Stromal cell of bone marrow (primary cell): ENCODE measurements at regions not wholly inside any gene's neighbourhood (a gene's known extent, or its start where the extent isn't known, plus 50 kb on each side); places are given as distances from the start of the nearest gene placed in this dataset.
"Not testable (repeated sequence)": the region's sequence is repeated elsewhere in the genome, so short reads cannot be mapped to it uniquely, and the experiment has no call there.

ENCODE experiments used
- DNase-seq: peaks from one replicate; pipeline ENCODE4 v3.0.0-alpha.2; 2012; ENCODE audit warnings: low read depth

DNA sequence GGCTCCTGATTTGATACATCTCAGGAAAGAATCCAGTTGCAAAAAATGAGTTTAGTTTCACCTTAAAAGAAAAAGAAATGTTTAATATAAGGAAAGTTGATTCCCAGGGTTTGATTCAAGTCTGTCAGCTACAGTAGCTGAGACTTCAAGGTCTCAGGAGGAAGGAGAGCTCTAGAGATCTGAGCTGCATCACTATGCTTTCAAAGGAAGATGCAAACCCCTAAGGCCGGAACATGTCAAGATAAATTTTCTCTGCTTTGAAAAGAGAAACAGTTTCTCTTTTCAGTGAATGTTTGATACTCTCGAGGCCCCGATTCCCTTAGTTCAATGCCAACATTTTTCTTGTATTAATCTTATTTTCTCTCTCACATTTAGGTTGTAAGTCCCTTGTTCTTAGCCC, 128.6 kb downstream of the RGPD3 start:
- no peak for DNase-seq

DNA sequence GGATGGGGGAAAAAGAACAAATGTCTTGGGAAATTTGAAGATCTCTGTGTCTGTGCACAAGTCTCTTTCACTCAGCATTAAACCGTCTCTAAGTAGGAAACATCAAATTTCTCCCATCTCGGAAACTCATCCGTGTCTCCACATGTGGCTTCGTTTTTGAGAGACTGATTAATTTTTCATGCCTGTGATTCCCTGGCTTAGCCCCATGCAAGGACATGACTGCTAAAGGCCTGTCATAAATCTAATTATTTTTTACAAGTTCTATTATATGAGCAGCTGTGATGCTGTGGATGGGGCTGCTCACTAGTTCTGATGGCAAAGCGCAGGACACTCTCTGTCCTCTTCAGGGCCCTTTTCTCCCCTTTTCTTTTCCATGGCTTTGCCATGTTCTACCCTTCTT, 129.1 kb downstream of the RGPD3 start:
- DNase-seq, result no peak

DNA sequence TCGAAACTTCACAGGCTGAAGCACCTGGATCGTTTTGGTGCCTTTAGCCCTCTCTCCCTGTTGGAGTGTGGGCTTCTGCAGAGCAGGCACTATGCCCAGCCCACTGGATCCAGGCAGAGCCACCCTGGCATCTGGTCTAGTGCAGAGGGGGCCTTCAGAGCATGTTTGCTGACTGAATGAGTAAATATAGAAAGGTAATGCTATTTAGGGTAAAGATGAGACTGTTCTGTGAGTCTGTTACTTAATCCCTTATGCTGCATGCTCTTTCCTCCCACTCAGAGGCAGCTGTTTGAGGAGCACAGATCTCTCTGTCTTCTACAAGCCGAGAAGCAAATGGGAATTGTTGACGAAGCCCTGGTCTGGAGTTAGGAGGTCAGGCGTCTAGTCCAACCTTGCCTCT, 130.2 kb downstream of the RGPD3 start:
- DNase-seq, result no peak

DNA sequence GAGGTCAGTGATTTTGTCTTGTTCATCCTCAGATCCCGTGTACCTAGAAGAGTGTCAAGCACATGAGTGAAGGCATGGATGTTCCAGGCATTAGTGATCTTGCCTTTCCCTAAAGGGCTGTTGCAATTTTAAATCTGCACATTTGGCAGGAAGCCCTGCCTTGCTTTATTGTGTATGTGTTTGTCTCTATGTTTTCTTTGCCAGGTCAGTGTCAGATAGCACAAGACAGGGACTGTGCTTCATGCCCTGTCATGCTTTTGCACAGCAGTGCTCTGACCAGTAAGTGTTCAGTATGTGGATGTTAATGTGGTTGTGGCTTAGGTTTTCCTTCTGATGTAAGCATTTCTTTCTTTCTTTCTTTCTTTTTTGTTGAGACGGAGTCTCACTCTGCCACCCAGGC, 131.5 kb downstream of the RGPD3 start:
- DNase-seq, result no peak

DNA sequence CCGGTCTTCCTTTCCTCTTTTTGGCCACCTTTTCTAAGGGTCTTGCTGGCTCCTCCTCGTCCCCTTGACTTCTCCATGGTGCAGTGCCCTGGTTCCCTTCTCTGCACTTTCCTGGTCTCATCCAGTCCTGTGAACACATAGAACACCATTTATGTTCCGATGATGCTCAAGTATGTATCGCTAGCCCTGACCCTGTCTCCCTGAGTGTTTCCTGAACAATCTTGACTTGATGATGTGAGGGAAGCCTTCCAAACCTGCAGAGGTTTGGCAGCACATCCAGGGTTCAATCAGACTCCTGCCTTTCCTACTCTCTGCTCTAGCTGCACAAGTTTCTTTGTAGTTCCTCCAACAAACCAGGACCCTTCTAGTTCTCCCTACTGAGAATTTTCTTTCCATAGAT, 132.1 kb downstream of the RGPD3 start:
- no peak for DNase-seq

DNA sequence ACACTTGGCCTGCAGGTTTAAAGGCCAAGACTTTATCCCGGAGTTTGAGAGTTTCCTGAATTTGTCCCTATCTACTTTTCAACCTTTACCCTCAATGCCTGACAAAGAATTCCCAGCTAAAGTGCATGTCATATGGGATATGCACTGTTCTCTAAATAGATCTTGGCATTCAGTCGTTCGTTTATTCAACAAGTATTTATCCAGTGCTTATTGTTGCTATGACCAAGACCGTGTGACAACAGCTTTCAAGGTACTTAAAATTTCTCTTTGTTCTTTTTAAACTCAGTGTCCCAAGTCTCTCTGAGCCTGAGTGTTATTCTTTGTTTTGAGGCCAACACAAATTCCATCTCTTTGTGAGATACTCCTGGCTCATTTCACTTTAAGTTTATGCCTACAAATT, 133.4 kb downstream of the RGPD3 start:
- no peak for DNase-seq

DNA sequence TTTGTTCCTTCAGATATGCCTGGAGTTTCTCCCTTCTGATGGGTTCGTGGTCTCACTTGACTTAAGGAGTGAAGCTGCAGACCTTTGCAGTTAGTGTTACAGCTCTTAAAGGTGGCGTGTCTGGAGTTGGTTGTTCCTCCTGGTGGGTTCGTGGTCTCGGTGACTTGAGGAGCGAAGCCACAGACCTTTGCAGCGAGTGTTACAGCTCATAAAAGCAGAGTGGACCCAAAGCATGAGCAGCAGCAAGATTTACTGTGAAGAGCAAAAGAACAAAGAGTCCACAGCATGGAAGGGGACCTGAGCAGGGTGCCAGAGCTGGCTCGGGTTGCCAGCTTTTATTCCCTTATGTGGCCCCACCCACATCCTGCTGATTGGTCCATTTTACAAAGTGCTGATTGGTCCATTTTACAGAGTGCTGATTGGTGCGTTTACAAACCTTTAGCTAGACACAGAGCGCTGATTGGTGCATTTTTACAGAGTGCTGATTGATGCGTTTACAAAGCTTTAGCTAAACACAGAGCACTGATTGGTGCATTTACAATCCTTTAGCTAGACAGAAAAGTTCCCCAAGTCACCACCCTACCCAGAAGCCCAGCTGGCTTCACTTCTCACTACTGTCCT, 134.8 kb downstream of the RGPD3 start:
- not testable (repeated sequence) for DNase-seq

DNA sequence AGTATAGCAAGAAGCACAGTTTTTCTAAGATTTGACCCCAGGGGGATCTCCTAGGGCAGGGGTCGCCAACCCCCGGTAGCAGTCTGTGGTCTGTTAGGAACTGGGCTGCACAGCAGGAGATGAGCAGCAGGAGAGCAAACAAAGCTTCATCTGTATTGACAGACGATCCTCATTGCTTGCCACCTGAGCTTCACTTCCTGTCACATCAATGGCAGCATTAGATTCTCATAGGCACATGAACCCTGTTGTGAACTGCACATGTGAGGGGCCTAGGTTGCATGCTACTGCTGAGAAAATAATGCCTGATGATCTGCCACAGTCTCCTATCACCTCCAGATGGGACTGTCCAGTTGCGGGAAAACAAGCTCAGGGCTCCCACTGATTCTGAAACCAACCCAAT, 136.2 kb downstream of the RGPD3 start:
- DNase-seq, result no peak

DNA sequence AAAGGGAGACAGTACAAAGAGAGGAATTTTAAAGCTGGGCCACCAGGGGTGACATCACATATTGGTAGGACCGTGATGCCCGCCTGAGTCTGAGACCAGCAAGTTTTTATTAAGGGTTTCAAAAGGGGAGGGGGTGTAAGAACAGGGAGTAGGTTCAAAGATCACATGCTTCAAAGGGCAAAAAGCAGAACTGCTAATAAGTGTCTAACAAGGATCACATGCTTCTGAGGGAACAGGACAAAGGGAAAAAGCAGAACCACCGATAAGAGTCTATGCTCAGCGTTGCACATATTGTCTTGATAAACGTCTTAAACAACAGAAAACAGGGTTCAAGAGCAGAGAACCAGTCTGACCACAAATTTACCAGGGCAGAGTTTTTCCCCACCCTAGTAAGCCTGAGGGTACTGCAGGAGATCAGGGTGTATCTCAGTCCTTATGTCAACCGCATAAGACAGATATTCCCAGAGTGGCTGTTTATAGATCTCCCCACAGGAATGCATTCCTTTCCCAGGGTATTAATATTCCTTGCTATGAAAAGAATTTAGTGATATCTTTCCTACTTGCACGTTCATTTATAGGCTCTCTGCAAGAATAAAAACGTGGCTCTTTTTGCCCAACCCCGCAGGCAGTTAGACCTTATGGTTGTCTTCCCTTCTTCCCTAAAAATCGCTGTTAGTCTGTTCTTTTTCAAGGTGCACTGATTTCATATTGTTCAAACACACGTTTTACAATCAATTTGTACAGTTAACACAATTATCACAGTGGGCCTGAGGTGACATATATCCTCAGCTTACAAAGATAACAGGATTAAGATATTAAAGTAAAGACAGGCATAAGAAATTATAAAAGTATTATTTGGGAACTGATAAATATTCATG, 136.5 kb upstream of the UXS1 start:
- DNase-seq, result not testable (repeated sequence)

DNA sequence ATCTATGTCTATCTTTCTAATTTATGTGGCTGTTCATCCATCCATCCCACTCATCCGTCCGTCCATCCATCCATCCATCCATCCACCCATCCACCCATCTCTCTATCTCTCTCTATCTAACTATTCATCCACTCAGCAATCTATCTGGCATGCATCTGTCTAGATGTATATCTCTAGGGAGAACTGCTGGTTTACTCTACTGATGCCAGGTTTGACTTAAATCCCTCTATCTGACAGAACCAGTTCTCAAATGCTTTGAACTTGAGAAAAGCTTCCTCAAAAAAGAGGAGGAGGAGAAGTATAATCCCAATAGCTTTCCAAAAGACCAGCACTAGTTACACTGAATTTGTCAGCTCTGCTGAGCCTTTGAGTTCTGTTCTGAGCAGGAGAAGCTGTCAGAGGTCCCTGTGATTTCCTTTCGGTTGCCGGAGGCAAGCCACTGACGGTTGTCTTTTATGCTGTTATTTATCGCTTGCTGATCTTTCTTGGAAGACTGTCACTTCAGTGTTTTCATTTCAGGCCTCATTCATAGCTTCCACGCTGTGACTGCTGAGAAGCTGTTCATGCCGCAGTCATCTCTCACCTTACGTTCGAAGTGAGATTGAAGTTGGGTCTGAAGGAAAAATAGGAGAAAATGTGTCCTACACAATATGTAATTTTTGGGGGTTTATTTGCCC, 129.4 kb upstream of the UXS1 start:
- no peak for DNase-seq

DNA sequence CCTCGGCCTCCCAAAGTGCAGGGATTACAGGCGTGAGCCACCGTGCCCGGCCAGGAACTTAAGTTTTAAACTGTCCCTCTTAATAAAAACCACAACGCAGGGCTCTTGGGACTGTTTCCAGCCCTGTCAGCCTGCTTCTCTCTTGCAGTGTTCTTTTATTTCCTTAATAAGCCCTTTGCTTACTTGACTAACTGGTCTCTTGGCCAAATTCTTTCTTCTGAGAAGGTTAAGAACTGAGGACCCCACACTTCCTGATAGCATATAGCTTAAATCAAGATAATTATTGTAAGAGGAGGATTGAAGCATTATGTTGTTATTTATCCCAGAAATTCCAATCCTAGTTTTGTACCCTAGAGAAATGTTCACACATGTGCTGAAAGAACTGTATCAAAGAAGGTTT, 128.2 kb upstream of the UXS1 start:
- no peak for DNase-seq

DNA sequence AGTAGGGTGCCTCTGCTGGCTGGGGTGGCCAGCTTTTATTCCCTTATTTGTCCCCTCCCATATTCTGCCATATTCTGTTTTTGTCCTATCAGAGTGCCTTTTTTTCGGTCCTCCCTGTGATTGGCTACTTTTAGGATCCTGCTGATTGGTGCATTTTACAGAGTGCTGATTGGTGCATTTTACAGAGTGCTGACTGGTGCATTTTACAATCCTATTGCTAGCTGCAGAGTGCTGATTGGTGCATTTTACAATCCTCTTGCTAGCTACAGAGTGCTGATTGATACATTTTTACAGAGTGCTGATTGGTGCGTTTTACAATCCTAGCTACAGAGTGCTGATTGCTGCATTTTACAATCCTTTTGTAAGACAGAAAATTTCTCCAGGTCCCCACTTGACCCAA, 126.3 kb upstream of the UXS1 start:
- not testable (repeated sequence) for DNase-seq

DNA sequence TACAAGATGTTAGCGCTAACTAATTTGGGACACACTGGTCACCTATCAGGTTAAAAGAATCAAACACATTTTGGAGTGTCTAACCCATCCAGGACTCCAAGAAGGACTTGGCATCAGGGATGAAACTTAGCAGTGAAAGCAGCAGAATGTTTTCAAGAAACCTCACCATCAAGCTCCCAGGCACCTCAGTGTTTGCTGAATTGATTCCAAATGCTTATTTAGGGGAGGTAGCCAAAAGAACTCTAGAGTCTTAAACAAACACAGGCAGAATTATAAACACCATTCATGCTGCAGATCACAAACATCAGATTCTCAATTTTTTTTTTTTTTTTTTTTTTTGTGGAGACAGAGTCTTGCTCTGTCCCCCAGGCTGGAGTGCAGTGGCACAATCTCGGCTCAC, 122.8 kb upstream of the UXS1 start:
- no peak for DNase-seq

DNA sequence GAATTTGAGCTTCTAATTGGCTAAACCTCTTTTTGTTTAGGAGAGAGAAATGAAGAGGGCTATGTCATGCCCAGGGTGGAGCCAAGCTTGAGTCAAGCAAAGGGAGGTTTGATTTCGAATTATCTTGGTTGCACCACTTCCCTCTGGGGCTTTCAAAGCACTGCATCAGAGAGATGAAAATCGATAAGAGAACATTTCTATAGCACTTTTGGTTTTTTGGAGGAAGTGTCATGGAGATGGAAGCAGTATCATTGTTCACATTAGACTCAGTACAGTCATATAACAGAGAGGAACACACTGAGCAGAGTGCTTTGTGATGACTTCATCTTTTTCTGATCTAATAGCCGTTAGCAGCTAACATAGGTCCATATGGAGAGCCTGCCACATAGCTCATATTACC, 120.3 kb upstream of the UXS1 start:
- no peak for DNase-seq

DNA sequence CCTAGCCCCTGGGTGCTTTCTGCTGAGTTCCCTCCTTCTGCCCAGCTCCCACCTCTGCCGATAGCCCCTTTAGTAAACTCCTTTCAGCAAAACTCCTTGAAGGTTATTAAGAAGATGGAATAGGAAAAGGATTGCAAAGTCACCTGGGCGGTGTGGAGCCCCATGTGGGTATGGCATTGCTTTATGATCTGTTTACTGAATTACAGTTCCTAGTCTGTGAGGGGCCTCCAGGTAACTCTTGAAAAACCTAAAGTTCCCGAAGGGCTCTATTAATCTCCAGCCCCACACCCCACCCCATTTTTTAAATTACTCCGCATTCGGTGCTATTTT, 116.9 kb upstream of the UXS1 start:
- DNase-seq, result no peak

DNA sequence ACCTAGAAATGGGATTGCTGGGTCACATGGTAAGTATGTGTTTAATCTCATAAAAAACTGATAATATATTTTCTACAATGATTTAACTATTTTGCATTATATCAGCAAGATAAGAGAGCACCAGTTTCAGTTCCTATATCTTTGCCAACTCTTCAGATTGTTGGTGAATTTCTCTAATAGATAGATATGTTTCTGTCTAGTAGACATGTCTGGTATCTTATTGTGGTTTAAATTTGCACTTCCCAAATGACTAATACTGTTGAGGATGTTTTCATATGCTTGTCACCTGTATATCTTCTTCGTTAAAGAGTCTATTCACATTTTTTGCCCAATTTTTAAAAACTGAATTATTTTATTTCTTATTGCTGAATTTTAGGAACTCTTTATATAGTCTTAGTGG, 113.8 kb upstream of the UXS1 start:
- no peak for DNase-seq

DNA sequence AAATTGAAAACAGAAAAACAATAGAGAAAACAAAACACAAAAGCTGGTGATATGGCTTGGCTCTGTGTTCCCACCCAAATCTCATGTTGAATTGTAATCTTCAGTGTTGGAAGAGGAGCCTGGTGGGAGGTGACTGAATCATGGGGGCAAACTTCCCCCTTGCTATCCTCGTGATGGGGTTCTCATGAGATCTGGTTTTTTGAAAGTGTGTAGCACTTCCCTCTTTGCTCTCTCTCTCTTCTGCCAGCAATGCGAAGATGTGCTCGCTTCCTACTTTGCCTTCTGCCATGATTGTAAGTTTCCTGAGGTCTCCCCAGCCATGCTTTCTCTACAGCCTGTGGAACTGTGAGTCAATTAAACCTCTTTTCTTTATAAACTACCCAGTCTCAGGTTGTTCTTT, 112.3 kb upstream of the UXS1 start:
- DNase-seq, result no peak

DNA sequence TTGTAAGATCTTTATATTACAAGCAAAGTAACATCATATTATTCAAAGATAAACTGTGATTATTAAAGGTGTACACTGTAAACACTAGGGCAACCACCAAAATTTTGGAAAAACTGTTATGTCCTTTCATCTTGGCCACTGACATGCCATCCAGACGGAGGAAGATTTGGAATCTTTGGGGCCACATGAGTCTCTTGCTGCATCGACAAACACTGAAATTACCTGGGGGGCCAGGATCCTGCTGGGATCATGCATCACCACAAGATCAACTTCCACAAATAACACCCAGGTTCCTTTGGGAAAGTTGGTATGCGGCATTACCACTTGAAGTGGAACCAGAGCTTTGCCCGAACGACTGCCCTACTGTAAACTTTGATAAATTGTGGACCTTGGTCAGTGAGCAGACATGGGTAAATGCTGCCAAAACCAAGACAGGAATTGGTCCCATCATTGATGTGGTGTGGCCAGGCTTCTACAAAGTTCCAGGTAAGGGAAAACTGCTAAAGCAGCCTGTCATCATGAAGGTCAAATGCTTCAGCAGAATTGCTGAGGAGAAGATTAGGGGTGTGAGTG, 110.6 kb upstream of the UXS1 start:
- no peak for DNase-seq

DNA sequence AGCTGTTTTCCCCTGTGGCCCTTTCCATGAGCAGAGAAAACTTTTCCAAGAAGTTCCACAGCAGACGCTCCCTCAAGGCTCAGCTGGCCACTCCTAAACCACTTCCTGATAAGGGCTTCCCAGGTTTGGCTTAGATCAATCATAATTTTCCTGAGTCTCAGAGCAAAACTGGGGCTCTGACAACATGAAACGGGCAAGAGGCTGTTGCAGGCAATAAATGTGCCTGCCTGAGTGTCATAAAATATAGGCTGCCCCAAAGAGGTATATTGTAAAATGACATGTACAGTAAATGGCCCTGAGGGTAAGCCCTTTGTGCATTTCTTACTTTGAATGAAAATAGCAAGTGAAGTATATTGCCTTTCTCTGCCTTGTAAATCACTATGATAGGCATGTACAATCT, 105.6 kb upstream of the UXS1 start:
- DNase-seq, result no peak

DNA sequence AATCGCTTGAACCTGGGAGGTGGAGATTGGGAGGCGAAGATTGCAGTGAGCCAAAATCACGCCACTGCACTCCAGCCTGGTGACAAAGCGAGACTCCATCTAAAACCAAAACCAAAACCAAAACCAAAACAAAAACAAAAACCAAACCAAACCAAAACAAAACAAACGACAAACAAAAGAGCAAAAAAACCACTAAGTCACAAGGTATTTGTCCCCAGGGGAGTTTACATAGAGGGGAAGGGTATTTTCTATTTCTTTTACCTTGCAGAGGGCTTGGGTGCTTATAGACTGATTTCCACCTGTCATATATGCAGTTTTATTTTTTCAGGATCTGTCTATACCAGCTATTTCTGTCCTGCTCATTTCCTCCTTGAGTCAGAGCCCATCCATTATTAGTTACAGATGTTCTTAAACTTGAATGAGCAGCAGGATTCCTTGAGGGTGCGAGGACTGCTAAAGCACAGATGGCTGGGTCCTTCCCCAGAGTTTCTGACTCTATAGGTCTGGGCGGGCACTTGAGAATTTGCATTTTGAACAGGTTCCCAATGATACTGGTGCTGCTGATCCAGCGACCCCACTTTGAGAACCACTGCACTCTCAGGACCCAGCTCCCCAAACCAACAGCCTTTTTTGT, 102.2 kb upstream of the UXS1 start:
- DNase-seq, result peak; percentile 0

DNA sequence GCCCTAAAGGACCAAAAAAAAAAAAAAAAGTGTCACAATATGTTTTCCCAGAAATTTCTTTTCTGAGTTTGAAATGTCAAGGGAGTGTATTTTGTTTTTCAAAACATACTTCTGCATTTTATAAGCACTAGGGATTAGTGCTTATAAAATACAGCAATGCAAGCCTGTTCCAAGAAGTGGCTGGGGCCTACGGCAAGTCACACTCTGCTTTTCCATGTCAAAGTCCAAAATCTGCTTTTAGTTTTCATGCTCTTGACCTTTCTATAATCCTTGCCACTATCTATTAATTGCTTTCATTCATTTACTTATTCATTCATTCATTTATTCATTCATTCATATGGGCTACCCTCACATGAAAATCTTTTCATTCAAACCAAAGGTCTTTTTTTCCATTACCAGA, 100.1 kb upstream of the UXS1 start:
- DNase-seq, result no peak

DNA sequence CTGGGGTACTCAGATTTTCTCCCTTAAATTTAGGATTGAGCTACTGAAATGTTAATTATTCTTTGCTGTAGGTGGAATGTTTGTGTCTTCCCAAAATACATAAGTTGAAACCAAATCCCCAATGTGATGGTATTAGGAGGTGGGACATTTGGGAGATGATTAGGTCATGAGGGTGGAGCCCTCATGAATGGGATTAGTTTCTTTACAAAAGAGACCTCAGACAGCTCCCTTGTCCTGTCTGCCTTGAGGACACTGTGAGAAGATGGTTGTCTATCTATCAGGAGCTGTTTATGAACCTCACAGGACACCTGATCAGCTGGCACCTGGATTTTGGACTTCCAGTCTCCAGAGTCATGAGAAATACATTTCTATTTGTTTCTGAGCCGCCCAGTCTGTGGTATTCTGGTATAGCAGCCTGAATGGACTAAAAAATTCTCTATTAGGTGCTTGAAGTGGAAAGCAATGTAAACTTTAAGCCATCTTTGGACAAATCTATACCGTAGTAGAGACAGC, 99.2 kb upstream of the UXS1 start:
- no peak for DNase-seq
